ENCODE measurements at regions not wholly inside any gene's neighbourhood (a gene's known extent, or its start where the extent isn't known, plus 50 kb on each side); places are given as distances from the start of the nearest gene placed in this dataset.

DNA sequence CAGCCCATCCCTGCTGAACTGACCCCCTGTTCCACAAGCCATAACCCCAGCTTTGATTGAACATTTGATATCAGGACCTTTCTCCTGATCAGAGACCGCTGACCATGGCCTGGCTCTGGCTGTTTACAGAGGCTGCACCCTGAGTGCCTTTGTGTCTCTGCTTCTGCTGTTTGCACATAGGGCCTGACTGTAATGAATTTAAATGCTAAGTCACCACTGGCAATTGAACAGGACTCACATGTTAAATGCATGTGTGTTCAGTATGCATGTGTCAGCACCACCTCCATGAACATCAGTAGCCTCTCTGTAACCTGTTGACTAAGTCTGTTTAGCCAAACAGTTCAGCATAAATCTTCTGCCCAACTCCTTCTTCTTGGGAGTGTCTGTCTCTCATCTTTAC, 690.3 kb downstream of the TMEM121 start:
- TF ChIP-seq, protein P1, sequence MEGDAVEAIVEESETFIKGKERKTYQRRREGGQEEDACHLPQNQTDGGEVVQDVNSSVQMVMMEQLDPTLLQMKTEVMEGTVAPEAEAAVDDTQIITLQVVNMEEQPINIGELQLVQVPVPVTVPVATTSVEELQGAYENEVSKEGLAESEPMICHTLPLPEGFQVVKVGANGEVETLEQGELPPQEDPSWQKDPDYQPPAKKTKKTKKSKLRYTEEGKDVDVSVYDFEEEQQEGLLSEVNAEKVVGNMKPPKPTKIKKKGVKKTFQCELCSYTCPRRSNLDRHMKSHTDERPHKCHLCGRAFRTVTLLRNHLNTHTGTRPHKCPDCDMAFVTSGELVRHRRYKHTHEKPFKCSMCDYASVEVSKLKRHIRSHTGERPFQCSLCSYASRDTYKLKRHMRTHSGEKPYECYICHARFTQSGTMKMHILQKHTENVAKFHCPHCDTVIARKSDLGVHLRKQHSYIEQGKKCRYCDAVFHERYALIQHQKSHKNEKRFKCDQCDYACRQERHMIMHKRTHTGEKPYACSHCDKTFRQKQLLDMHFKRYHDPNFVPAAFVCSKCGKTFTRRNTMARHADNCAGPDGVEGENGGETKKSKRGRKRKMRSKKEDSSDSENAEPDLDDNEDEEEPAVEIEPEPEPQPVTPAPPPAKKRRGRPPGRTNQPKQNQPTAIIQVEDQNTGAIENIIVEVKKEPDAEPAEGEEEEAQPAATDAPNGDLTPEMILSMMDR (conservative IDR thresholded peaks at IDR 0.05; ENCODE audit: low read depth, low read length) = no peak
- TF ChIP-seq EZH2 (IDR thresholded peaks at IDR 0.05; ENCODE audit: borderline replicate concordance, low read depth, low read length, poor library complexity, severe bottlenecking) = no peak
